Colonic mucosa (tissue), 4 donors: ENCODE measurements at regions not wholly inside any gene's neighbourhood (a gene's known extent, or its start where the extent isn't known, plus 50 kb on each side); places are given as distances from the start of the nearest gene placed in this dataset.

ENCODE experiments used
- DNase-seq: peaks from one replicate; pipeline ENCODE4 v3.0.0-alpha.2; 2020
- H3K27ac ChIP-seq: fragments of 200-600 bp; one replicate; pipeline ENCODE4 v1.8.0; 2021
- H3K27me3 ChIP-seq: fragments of 200-600 bp; one replicate; pipeline ENCODE4 v1.8.0; 2021
- H3K36me3 ChIP-seq: fragments of 200-600 bp; one replicate; pipeline ENCODE4 v1.8.0; 2021
- H3K4me1 ChIP-seq: fragments of 200-600 bp; one replicate; pipeline ENCODE4 v1.8.0; 2021; ENCODE audit warnings: mild to moderate bottlenecking
- H3K4me3 ChIP-seq: fragments of 200-600 bp; one replicate; pipeline ENCODE4 v1.8.0; 2021
- H3K9ac ChIP-seq, 2 donors: one replicate each; pipeline ENCODE4 v1.7.0; 2013; ENCODE audit warnings: control low read depth in 2 of 2, low read depth in 2 of 2, low read length in 2 of 2
- H3K9me3 ChIP-seq: fragments of 200-600 bp; one replicate; pipeline ENCODE4 v1.8.0; 2021
- CTCF ChIP-seq: fragments of 200-600 bp; IDR thresholded peaks from one replicate; pipeline ENCODE4 v1.8.0; 2022; ENCODE audit warnings: antibody characterized with exemption, mild to moderate bottlenecking
- intact Hi-C: fragments of 100-400 bp; cut with DNase I; formaldehyde crosslinking; loops from one replicate; pipeline ENCODE4 v1.14.1; 2022
- donor health status: healthy.
- donor health status: DM: no; HTN: no; CAD: no.
- donor health status: DM: no; HTN: no; CAD: no.

GRCh38 chr3:72585966-72586365, 262.3 kb downstream of the SHQ1 start:
- intact Hi-C loops: no loop called here

DNA sequence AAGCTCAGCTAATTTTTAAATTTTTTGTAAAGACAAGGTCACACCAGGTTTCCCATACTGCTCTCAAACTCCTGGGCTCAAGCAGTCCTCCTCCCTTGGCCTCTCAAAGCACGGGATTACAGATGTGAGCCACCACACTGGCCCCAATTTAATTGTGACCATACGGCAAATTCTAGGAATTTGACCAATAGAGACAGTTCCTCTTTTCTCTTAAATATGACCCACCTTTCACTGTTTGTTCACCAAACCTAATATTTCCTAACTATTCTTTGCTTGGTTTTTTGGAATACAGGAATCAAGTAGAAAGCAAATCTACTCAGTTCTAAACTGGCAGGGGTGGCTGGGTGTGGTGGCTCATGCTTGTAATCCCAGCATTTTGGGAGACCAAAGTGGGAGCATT, 264.0 kb downstream of the SHQ1 start:
- no peak for DNase-seq
- H3K9me3 ChIP-seq: no peaks in the 10 kb centered on the region
- no peak overlapping the region for H3K27ac ChIP-seq
- H3K36me3 ChIP-seq: no peaks in the 10 kb centered on the region
- intact Hi-C loops: no loop called here
- no peaks in the 10 kb centered on the region for H3K4me1 ChIP-seq
- H3K9ac ChIP-seq: no peak overlapping the region
- no peak for TF ChIP-seq CTCF
- H3K27me3 ChIP-seq: no peaks in the 10 kb centered on the region
- no peak overlapping the region for H3K4me3 ChIP-seq

More at GRCh38 chr3:72585966-72586365, 262.3 kb downstream of the SHQ1 start:
- TF ChIP-seq CTCF: no peak
- H3K9ac ChIP-seq: no peak overlapping the region
- DNase-seq: no peak
- H3K27ac ChIP-seq: no peak overlapping the region
- no peak overlapping the region for H3K4me3 ChIP-seq
- H3K4me1 ChIP-seq: no peaks in the 10 kb centered on the region
- no peaks in the 10 kb centered on the region for H3K36me3 ChIP-seq
- no peaks in the 10 kb centered on the region for H3K9me3 ChIP-seq
- no peaks in the 10 kb centered on the region for H3K27me3 ChIP-seq

GRCh38 chr3:72582963-72583362, 265.3 kb downstream of the SHQ1 start:
- no peak for DNase-seq
- H3K9me3 ChIP-seq: no peaks in the 10 kb centered on the region
- intact Hi-C loops: no loop called here
- H3K27me3 ChIP-seq: no peaks in the 10 kb centered on the region
- H3K9ac ChIP-seq: no peak overlapping the region
- H3K36me3 ChIP-seq: no peaks in the 10 kb centered on the region
- H3K4me3 ChIP-seq: no peak overlapping the region
- no peak for TF ChIP-seq CTCF
- H3K27ac ChIP-seq: no peak overlapping the region
- H3K4me1 ChIP-seq: no peaks in the 10 kb centered on the region

GRCh38 chr3:72582211-72582878, 265.9 kb downstream of the SHQ1 start:
- H3K27ac ChIP-seq: no peak overlapping the region
- no peak overlapping the region for H3K4me3 ChIP-seq
- no peaks in the 10 kb centered on the region for H3K9me3 ChIP-seq
- H3K27me3 ChIP-seq: no peaks in the 10 kb centered on the region
- no peak for DNase-seq
- no peak for TF ChIP-seq CTCF
- no peaks in the 10 kb centered on the region for H3K4me1 ChIP-seq
- no peaks in the 10 kb centered on the region for H3K36me3 ChIP-seq
- intact Hi-C loops: no loop called here
- H3K9ac ChIP-seq: no peak overlapping the region

DNA sequence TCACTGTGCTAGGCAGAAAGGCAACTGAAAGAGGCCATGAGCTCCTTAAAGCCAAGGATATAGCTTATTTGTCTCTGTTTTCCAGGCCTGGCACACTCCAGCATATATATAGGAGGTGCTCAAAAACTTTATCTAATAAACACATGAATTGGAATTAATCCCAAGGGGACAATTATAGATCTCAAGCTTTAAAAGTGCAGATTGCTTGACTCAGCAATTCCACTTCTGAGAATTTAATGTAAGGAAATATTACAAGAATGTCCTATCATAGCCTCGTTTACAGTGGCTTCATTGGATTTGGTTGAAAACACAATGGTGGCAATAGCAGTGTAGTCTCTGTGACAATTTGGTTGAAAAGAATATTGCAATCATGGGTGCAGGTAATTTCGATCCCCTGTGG, 267.3 kb downstream of the SHQ1 start:
- TF ChIP-seq CTCF: no peak
- intact Hi-C loops: no loop called here
- no peaks in the 10 kb centered on the region for H3K36me3 ChIP-seq
- no peaks in the 10 kb centered on the region for H3K9me3 ChIP-seq
- no peak overlapping the region for H3K4me3 ChIP-seq
- H3K9ac ChIP-seq: no peak overlapping the region
- no peaks in the 10 kb centered on the region for H3K4me1 ChIP-seq
- no peak overlapping the region for H3K27ac ChIP-seq
- H3K27me3 ChIP-seq: no peaks in the 10 kb centered on the region
- DNase-seq: no peak
